Left lung (tissue), 4 donors: ENCODE measurements at regions not wholly inside any gene's neighbourhood (a gene's known extent, or its start where the extent isn't known, plus 50 kb on each side); places are given as distances from the start of the nearest gene placed in this dataset.

Source experiments
- ATAC-seq: fragments of 200-7000 bp; cut with Tn5 transposase; one replicate; pipeline ENCODE4 v1.9.1; 2020; ENCODE audit warnings: moderate library complexity
- DNase-seq, 4 donors: peaks; one replicate each; pipeline ENCODE4 v3.0.0-alpha.2; 2013 to 2020
- H3K27ac ChIP-seq, 2 donors: fragments of 200-600 bp; sonication (generic) in 1 of 2; one replicate each; pipeline versions ENCODE4 v1.5.0 to v1.8.0; 2020 to 2021
- H3K27me3 ChIP-seq, 2 donors: fragments of 200-600 bp; sonication (generic) in 1 of 2; one replicate each; pipeline versions ENCODE4 v1.5.0 to v1.8.0; 2020 to 2021
- H3K36me3 ChIP-seq, 2 donors: fragments of 200-600 bp; sonication (generic) in 1 of 2; one replicate each; pipeline versions ENCODE4 v1.5.0 to v1.8.0; 2020 to 2021
- H3K4me1 ChIP-seq, 2 donors: fragments of 200-600 bp; one replicate each; pipeline ENCODE4 v1.8.0; 2021
- H3K4me3 ChIP-seq, 2 donors: fragments of 200-600 bp; sonication (generic) in 1 of 2; one replicate each; pipeline versions ENCODE4 v1.5.0 to v1.8.0; 2020 to 2021; ENCODE audit warnings: mild to moderate bottlenecking in 1 of 2
- H3K9me3 ChIP-seq, 2 donors: fragments of 200-600 bp; sonication (generic) in 1 of 2; one replicate each; pipeline versions ENCODE4 v1.5.0 to v1.8.0; 2020 to 2021
- CTCF ChIP-seq, 2 donors: fragments of 200-600 bp; sonication (generic) in 1 of 2; IDR thresholded peaks; one replicate each; pipeline versions ENCODE4 v1.5.0 to v1.8.0; 2021; ENCODE audit warnings: antibody characterized with exemption in 2 of 2
- intact Hi-C, 2 donors: fragments of 100-400 bp; cut with DNase I; formaldehyde crosslinking; loops; one replicate each; pipeline versions ENCODE4 v1.11.2 to v1.14.2; 2022
- donor health status: DM: no; HTN: yes; CAD: no.
- donor health status: DM: no; HTN: no; CAD: no.

- Histone ChIP-seq H3K27me3 (peaks cover 0 to 33% of the 10 kb centered on the region in 2 donors), H3K4me3 (no peak overlapping the region), H3K4me1 (no peaks in the 10 kb centered on the region), H3K27ac (no peak overlapping the region), H3K36me3 (no peaks in the 10 kb centered on the region), H3K9me3 (no peaks in the 10 kb centered on the region)
- TF ChIP-seq CTCF (IDR thresholded peaks at IDR 0.05) = no peak
- no peak for ATAC-seq
- DNase-seq = no peak
- intact Hi-C loops = no loop called here
These were observed 318.3 kb downstream of the MN1 start for GRCh38 chr22:27483095-27483785.

GRCh38 chr22:27485842-27486241 lies 315.7 kb downstream of the MN1 start:
- Histone ChIP-seq H3K27me3 (peaks cover 0 to 42% of the 10 kb centered on the region in 2 donors), H3K4me1 (no peaks in the 10 kb centered on the region), H3K9me3 (no peaks in the 10 kb centered on the region), H3K27ac (no peak overlapping the region), H3K36me3 (no peaks in the 10 kb centered on the region), H3K4me3 (no peak overlapping the region)
- DNase-seq (no peak), ATAC-seq (no peak)
- intact Hi-C loops = no loop called here
- TF ChIP-seq CTCF (IDR thresholded peaks at IDR 0.05) = no peak

GRCh38 chr22:27487600-27488452 lies 313.7 kb downstream of the MN1 start:
- DNase-seq = no peak
- intact Hi-C loops = no loop called here
- peaks cover 0 to 44% of the 10 kb centered on the region in 2 donors for H3K27me3 ChIP-seq
- no peaks in the 10 kb centered on the region for H3K36me3 ChIP-seq
- no peaks in the 10 kb centered on the region for H3K4me1 ChIP-seq
- TF ChIP-seq CTCF (IDR thresholded peaks at IDR 0.05) = no peak
- H3K4me3 ChIP-seq = no peak overlapping the region
- H3K9me3 ChIP-seq = peaks cover 0 to 11% of the 10 kb centered on the region in 2 donors
- peak; percentile 92 for ATAC-seq
- H3K27ac ChIP-seq = no peak overlapping the region

GRCh38 chr22:27488456-27489177 lies 312.9 kb downstream of the MN1 start:
- Histone ChIP-seq H3K36me3 (no peaks in the 10 kb centered on the region), H3K27ac (no peak overlapping the region), H3K4me3 (no peak overlapping the region), H3K9me3 (peaks cover 0 to 12% of the 10 kb centered on the region in 2 donors), H3K4me1 (no peaks in the 10 kb centered on the region), H3K27me3 (peaks cover 0 to 37% of the 10 kb centered on the region in 2 donors)
- TF ChIP-seq CTCF (IDR thresholded peaks at IDR 0.05) = no peak
- no peak for DNase-seq
- intact Hi-C loops = no loop called here
- ATAC-seq = no peak
